Lung (tissue), 11 donors: ENCODE measurements at regions not wholly inside any gene's neighbourhood (a gene's known extent, or its start where the extent isn't known, plus 50 kb on each side); places are given as distances from the start of the nearest gene placed in this dataset.

Experiments used
- ATAC-seq: fragments of 200-7000 bp; cut with Tn5 transposase; one replicate; pipeline ENCODE4 v1.9.1; 2020; ENCODE audit warnings: moderate number of reproducible peaks; ENCODE audit not compliant: insufficient read depth, low FRiP score
- DNase-seq, 3 donors: peaks; one replicate each; pipeline ENCODE4 v3.0.0-alpha.2; 2013 to 2017
- H3K27ac ChIP-seq, 2 donors: one replicate each; pipeline ENCODE4 v1.5.1; 2013; ENCODE audit warnings: mild to moderate bottlenecking in 2 of 2, moderate library complexity in 2 of 2, control low read depth in 1 of 2, inconsistent platforms in 1 of 2, low read depth in 1 of 2, low read length in 1 of 2
- H3K27me3 ChIP-seq, 3 donors: one replicate each; pipeline ENCODE4 v1.5.1; 2013; ENCODE audit warnings: low read length in 2 of 3; ENCODE audit not compliant: control insufficient read depth in 3 of 3, insufficient read depth in 3 of 3
- H3K36me3 ChIP-seq, 4 donors: one replicate each; pipeline ENCODE4 v1.5.1; 2013; ENCODE audit warnings: low read length in 4 of 4, mild to moderate bottlenecking in 1 of 4, moderate library complexity in 1 of 4; ENCODE audit not compliant: control insufficient read depth in 4 of 4, insufficient read depth in 4 of 4
- H3K4me1 ChIP-seq, 5 donors: one replicate each; pipeline ENCODE4 v1.5.1; 2013; ENCODE audit warnings: low read length in 5 of 5, mild to moderate bottlenecking in 2 of 5, moderate library complexity in 1 of 5; ENCODE audit not compliant: control insufficient read depth in 5 of 5, insufficient read depth in 5 of 5
- H3K4me3 ChIP-seq: one replicate; pipeline ENCODE4 v1.5.1; 2013; ENCODE audit warnings: mild to moderate bottlenecking, control low read depth, moderate library complexity
- H3K9ac ChIP-seq, 2 donors: one replicate each; pipeline ENCODE4 v1.5.1; 2013; ENCODE audit warnings: low read length in 2 of 2, control low read depth in 1 of 2; ENCODE audit not compliant: insufficient read depth in 1 of 2
- H3K9me3 ChIP-seq, 4 donors: one replicate each; pipeline ENCODE4 v1.5.1; 2013; ENCODE audit warnings: low read length in 3 of 4, mild to moderate bottlenecking in 1 of 4, moderate library complexity in 1 of 4; ENCODE audit not compliant: control insufficient read depth in 4 of 4, insufficient read depth in 3 of 4
- WGBS, 2 donors: extraction: QIAGEN DNeasy Blood & Tissue Kit; methylation state at CpG; one replicate each; pipeline ENCODE4 v1.1.7; 2013; 5-methylcytosine and 5-hydroxymethylcytosine counted together
- TF ChIP-seq, protein P1 (sequence below): IDR thresholded peaks from 2 replicates; pipeline ENCODE4 v1.5.1; 2012; ENCODE audit warnings: mild to moderate bottlenecking; ENCODE audit errors: control extremely low read depth, extremely low read depth
- donor health status: control.
- donor health status: control.
- donor health status: Bipolar disorder and iron deficiency.
- donor health status: healthy.
- donor health status: DM: yes; HTN: yes; CAD: no.

DNA sequence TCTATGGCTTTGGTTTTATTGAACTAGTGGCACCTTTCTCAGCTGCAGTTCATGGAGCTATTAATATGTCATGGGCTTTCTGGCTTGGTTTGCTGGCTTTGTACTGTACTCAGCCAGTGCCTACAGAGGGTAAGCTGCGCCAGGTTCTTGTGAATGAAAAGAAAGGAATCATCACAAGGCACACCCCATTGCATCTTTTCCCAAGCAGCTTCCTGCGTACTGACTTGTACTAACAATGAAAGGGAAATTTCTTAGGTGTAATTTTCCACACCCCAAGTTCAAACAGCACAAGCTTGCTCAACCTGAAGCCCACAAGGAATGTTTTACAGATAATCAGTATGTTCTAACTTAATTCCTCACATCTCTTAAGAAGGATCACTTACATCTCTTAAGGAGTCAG lies 78.0 kb upstream of the TNFSF18 start:
- H3K9ac ChIP-seq, result no peak overlapping the region
- H3K36me3 ChIP-seq, result no peaks in the 10 kb centered on the region
- no peak overlapping the region for H3K4me3 ChIP-seq
- TF ChIP-seq, protein P1, sequence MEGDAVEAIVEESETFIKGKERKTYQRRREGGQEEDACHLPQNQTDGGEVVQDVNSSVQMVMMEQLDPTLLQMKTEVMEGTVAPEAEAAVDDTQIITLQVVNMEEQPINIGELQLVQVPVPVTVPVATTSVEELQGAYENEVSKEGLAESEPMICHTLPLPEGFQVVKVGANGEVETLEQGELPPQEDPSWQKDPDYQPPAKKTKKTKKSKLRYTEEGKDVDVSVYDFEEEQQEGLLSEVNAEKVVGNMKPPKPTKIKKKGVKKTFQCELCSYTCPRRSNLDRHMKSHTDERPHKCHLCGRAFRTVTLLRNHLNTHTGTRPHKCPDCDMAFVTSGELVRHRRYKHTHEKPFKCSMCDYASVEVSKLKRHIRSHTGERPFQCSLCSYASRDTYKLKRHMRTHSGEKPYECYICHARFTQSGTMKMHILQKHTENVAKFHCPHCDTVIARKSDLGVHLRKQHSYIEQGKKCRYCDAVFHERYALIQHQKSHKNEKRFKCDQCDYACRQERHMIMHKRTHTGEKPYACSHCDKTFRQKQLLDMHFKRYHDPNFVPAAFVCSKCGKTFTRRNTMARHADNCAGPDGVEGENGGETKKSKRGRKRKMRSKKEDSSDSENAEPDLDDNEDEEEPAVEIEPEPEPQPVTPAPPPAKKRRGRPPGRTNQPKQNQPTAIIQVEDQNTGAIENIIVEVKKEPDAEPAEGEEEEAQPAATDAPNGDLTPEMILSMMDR, result no peak
- 73 to 90% methylated on average over 2 of the region's 2 CpGs for WGBS, 2 donors
- peak overlapping the region in 1 of 2 donors; percentile 40 for H3K27ac ChIP-seq
- no peaks in the 10 kb centered on the region for H3K27me3 ChIP-seq
- ATAC-seq (no peak), DNase-seq (no peak)
- H3K9me3 ChIP-seq, result no peaks in the 10 kb centered on the region
- peaks cover 0 to 8% (median 0%) of the 10 kb centered on the region in 5 donors for H3K4me1 ChIP-seq

DNA sequence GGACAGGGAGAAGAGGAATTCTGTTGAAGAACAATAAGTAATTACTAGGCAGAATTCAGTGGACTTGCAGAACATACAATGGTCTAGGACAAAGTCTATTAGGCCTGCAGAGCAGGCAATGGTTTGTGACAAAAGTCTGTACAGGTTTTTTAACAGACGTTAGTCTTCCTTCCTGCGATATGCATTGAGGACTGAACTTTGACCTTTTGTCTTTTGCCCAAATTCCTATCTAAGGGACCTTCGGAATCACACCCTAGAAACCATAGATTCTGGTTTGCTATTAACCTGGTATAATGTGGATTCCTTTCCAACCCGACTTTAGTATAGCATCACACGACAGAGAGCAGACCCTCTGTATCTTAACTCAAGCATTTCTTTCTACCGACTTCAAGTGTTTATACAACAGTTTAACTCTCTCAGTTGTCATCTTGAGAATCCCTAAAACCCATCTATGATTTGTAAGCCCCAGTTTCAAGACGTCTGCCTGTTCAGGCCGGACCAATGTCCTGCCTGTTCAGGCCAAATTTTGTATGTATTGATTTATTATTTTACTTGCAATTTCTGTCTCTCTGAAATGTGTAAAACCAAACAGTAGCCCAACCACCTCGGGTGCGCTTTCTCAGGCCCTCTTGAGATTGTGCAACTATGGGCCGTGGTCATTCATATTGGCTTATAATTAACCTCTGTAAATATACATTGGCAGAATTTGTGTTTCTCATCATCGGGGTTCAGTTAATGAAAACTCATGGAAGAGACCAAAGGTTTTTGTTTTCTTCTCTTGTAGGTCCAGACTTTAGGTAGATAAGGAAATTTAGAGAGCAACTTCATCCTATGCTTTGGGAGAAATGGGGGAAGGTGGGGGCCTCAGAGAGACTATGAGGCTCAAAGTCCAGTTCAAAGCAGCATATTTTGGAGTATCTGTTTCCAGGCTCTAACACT lies 76.9 kb upstream of the TNFSF18 start:
- Histone ChIP-seq H3K4me1 (peaks cover 0 to 14% (median 6%) of the 10 kb centered on the region in 5 donors), H3K4me3 (no peak overlapping the region), H3K9ac (no peak overlapping the region), H3K27ac (no peak overlapping the region), H3K36me3 (no peaks in the 10 kb centered on the region), H3K9me3 (no peaks in the 10 kb centered on the region), H3K27me3 (no peaks in the 10 kb centered on the region)
- no peak for DNase-seq
- TF ChIP-seq, protein P1, result no peak
- no peak for ATAC-seq
- WGBS, 2 donors, result 66 to 79% methylated on average over 12 of the region's 12 CpGs

DNA sequence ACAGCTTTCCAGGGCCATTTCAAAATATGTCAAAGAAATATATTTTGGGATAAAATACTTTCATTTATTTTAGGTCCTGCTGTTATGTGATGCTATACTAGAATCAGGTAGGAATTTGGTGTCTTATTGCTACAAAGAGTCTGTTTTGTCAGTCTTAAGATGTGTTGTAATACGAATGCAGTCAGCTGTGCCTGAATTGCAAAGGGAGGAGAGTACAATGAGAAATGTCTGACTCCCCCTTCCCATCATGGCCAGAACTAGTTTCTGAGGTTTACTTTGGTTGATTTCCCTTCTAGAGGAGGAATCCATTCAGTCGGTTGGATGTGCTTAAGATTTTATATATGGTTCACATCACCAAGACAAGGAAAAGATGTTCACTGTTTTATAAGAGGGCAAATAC lies 75.7 kb upstream of the TNFSF18 start:
- TF ChIP-seq, protein P1, result no peak
- no peaks in the 10 kb centered on the region for H3K36me3 ChIP-seq
- H3K27ac ChIP-seq, result no peak overlapping the region
- 72 to 81% methylated on average over 2 of the region's 2 CpGs for WGBS, 2 donors
- peaks cover 0 to 24% (median 10%) of the 10 kb centered on the region in 5 donors for H3K4me1 ChIP-seq
- H3K27me3 ChIP-seq, result no peaks in the 10 kb centered on the region
- no peak for ATAC-seq
- DNase-seq, result no peak
- H3K4me3 ChIP-seq, result no peak overlapping the region
- H3K9ac ChIP-seq, result no peak overlapping the region
- H3K9me3 ChIP-seq, result no peaks in the 10 kb centered on the region
